ENCODE measurements at regions not wholly inside any gene's neighbourhood (a gene's known extent, or its start where the extent isn't known, plus 50 kb on each side); places are given as distances from the start of the nearest gene placed in this dataset.

DNA sequence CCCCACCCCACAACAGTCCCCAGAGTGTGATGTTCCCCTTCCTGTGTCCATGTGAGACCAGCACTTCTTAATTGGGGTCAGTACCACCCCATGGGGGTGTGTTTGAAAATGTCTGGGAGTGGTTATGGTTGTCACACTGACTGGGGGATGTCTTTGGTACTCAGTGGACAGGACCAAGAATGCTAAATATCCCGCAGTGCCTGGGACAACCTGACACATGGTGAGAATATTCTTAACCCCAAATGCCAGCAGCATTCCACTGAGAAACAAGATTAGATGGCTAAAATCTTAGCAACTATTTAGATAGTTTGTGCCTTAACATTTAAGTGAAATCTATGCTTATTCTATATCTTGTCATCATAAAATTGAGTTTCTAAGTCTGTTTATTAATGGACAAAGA, 177.5 kb upstream of the ZBED5 start:
- no peak for TF ChIP-seq POLR2A (IDR thresholded peaks at IDR 0.05; ENCODE audit: low read depth)
- no peak for TF ChIP-seq POLR2AphosphoS5 (IDR thresholded peaks at IDR 0.05)
- TF ChIP-seq EP300 (IDR thresholded peaks at IDR 0.05): no peak

Measured in esophagus muscularis mucosa (tissue), 3 donors.